GM18507 (cell line): ENCODE measurements at regions not wholly inside any gene's neighbourhood (a gene's known extent, or its start where the extent isn't known, plus 50 kb on each side); places are given as distances from the start of the nearest gene placed in this dataset.

Experiments used
- DNase-seq: peaks from one replicate; pipeline ENCODE4 v3.0.0; 2011; ENCODE audit warnings: low read depth; ENCODE audit not compliant: insufficient read length; ENCODE audit errors: extremely low spot score
- FAIRE-seq: peaks from 2 replicates; lab custom pipeline; 2011; peaks lifted over from hg19 to GRCh38; lab: Jason Lieb, UNC

- DNase-seq: no peak
- FAIRE-seq: no peak
Measured at GRCh38 chr2:238594796-238595749, 168.3 kb downstream of the ASB1 start.

- DNase-seq: no peak
- no peak for FAIRE-seq
Measured at GRCh38 chr2:238595750-238596570, 169.2 kb downstream of the ASB1 start.

- DNase-seq: no peak
- FAIRE-seq: no peak
Measured at GRCh38 chr2:238596571-238597551, 170.1 kb downstream of the ASB1 start.

- FAIRE-seq (no peak), DNase-seq (no peak)
Measured at GRCh38 chr2:238597638-238598528, 171.2 kb downstream of the ASB1 start.

GRCh38 chr2:238598802-238599530, 172.2 kb downstream of the ASB1 start:
- FAIRE-seq: no peak
- DNase-seq: no peak

GRCh38 chr2:238599549-238600505, 173.1 kb downstream of the ASB1 start:
- DNase-seq (no peak), FAIRE-seq (no peak)

GRCh38 chr2:238600506-238601432, 174.0 kb downstream of the ASB1 start:
- FAIRE-seq: no peak

GRCh38 chr2:238601433-238602222, 174.9 kb downstream of the ASB1 start:
- DNase-seq (no peak), FAIRE-seq (no peak)

More at GRCh38 chr2:238600506-238601432, 174.0 kb downstream of the ASB1 start:
- DNase-seq: no peak

GRCh38 chr2:238602223-238602960, 175.7 kb downstream of the ASB1 start:
- FAIRE-seq: no peak

GRCh38 chr2:238603596-238603995, 176.9 kb downstream of the ASB1 start:
- no peak for DNase-seq
- no peak for FAIRE-seq

More at GRCh38 chr2:238602223-238602960, 175.7 kb downstream of the ASB1 start:
- DNase-seq: no peak

GRCh38 chr2:238606311-238606710, 179.6 kb downstream of the ASB1 start:
- FAIRE-seq (no peak), DNase-seq (no peak)

- DNase-seq (no peak), FAIRE-seq (no peak)
Measured at GRCh38 chr2:238613610-238614009, 186.9 kb downstream of the ASB1 start.

- no peak for DNase-seq
- no peak for FAIRE-seq
Measured at GRCh38 chr2:238614376-238614775, 187.6 kb downstream of the ASB1 start.

GRCh38 chr2:238615187-238615586, 188.5 kb downstream of the ASB1 start:
- DNase-seq: no peak
- FAIRE-seq: no peak
